ENCODE measurements at regions not wholly inside any gene's neighbourhood (a gene's known extent, or its start where the extent isn't known, plus 50 kb on each side); places are given as distances from the start of the nearest gene placed in this dataset.
"Not testable (repeated sequence)": the region's sequence is repeated elsewhere in the genome, so short reads cannot be mapped to it uniquely, and the experiment has no call there.

DNA sequence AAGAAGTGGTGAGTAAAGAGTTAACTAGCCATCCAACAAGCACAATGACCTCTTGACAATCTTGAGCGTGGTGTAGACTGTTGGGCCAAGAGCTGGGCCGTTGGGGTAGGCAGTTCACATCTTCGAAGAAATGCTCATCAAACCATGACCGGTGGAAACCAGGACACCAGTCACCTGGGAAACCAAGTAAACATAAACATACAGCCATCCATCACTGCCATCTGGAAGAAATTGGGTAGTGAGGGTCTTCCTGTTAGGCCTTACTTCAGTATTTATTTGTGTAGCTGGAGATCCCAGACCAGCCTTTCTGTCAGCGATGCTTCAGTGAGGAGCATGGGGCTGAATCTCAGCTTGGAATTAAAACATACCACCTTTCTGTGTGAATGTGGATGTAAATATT lies 108.1 kb upstream of the HAO2 start:
- DNase-seq (ENCODE audit: low read depth in 1 of 2, low spot score in 1 of 2), result no peak
- no peak for TF ChIP-seq JUND (IDR thresholded peaks at IDR 0.05; ENCODE audit: low read depth)
- in situ Hi-C loops (cut with HindIII; ENCODE audit: low pct_unique_long_range_greater_than_20kb, low sequenced_read_pairs), result no loop called here

- TF ChIP-seq JUND (IDR thresholded peaks at IDR 0.05; ENCODE audit: low read depth), result no peak
- in situ Hi-C loops (cut with HindIII; ENCODE audit: low pct_unique_long_range_greater_than_20kb, low sequenced_read_pairs), result no loop called here
- no peak for DNase-seq (ENCODE audit: low read depth in 1 of 2, low spot score in 1 of 2)
Measured at GRCh38 chr1:119266386-119266785, 102.2 kb upstream of the HAO2 start.

DNA sequence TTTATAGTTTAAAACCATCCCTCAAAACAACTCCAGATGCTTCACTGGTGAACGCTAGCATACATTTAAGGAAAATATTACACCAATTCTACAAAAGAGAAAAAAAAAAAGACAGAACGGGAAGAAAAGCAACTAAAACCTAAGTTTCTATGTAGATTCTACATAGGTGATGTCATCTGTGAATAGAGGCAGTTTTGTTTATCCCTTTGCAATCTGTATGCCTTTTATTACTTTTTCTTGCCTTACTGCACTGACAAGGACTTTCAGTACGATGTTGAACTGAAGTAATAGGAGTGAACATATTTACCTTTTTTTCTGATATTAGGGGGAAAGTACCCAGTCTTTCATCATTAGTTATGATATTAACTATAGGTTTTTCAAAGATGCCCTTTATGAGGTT lies 101.7 kb upstream of the HAO2 start:
- in situ Hi-C loops (cut with HindIII; ENCODE audit: low pct_unique_long_range_greater_than_20kb, low sequenced_read_pairs), result no loop called here
- no peak for DNase-seq (ENCODE audit: low read depth in 1 of 2, low spot score in 1 of 2)
- no peak for TF ChIP-seq JUND (IDR thresholded peaks at IDR 0.05; ENCODE audit: low read depth)

DNA sequence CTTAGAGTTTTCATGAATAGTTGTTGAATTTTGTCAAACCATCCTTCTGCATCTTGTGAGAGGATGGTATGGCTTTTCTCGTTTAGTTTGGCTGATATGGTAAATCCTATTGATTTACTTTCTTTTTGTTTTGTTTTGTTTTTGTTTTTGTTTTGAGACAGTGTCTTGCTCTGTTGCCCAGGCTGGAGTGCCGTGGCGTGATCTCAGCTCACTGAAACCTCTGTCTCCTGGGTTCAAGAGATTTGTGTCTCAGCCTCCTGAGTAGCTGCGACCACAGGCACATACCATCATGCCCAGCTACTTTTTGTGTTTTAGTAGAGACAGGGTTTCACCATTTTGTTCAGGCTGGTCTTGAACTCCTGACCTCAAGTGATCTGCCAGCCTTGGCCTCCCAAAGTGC lies 101.3 kb upstream of the HAO2 start:
- DNase-seq (ENCODE audit: low read depth in 1 of 2, low spot score in 1 of 2); in situ Hi-C loops (cut with HindIII; ENCODE audit: low pct_unique_long_range_greater_than_20kb, low sequenced_read_pairs): not testable (repeated sequence)

GRCh38 chr1:119268879-119269278 lies 99.7 kb upstream of the HAO2 start:
- TF ChIP-seq JUND (IDR thresholded peaks at IDR 0.05; ENCODE audit: low read depth), result no peak
- no peak for DNase-seq (ENCODE audit: low read depth in 1 of 2, low spot score in 1 of 2)
- in situ Hi-C loops (cut with HindIII; ENCODE audit: low pct_unique_long_range_greater_than_20kb, low sequenced_read_pairs), result no loop called here

DNA sequence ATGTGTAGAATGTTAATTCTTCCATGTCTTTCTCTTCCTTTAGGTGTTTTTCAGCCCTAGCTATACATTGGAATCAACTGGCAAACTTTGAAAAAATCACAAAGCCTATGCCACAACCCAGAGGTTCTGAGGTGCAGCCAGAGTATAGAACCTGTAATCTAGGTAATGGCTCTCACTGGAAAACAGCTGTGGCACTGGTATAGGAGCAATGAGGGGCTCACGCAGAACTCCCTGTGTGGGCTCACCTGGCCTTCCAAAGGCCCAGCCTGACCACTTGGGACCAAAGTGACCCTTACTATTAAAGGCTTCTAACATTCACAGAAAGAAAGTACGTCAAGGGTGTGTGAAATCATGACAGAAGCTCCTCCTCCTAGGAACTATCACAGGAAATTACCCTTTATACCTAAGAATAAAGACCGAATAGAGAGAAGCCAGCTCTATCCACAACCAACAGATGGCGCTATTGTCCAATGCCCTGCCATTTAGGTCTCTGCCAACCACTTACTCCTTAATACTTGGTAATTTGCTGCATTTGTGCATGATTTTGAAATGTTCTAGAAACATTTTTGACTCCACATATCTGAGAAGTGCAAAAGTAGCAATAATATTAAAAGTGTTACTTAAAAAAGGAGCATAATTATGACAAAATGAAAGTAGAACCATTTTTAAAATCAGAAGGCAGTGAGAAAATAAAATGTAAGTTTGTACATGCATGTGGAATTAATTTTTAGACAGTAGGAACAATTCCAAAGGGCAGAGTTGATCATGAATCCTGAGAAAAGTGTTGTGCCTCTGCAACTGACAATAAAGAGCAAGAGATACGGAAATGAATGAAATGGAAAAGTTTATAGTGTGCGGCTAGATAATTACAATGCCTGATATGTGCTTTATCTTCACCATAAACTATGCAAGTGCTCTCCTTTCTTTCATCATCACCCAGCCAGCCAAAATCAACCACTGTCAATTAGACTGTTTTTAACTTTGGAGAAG lies 93.1 kb upstream of the HAO2 start:
- in situ Hi-C loops (cut with HindIII; ENCODE audit: low pct_unique_long_range_greater_than_20kb, low sequenced_read_pairs), result no loop called here
- TF ChIP-seq JUND (IDR thresholded peaks at IDR 0.05; ENCODE audit: low read depth), result no peak
- peak in 1 of 2 experiments; percentile 55 for DNase-seq (ENCODE audit: low read depth in 1 of 2, low spot score in 1 of 2)

DNA sequence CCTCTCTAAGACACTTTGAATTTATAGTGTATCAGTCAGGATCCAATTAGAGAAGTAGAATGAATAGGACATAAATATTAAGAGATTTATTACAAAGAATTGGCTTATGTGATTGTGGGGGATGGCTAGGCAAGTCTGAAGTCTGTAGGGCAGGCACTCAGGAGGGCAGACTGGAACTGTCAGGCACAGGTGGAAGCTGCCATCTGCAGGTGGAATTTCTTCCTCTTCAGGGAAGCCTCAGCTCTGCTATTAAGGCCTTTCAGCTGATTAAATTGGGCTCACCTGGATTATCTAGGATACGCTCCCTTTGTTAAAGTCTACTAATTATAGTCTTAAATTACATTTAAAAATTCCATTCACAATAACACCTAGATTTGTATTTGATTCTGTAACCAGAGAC lies 92.0 kb upstream of the HAO2 start:
- no peak for TF ChIP-seq JUND (IDR thresholded peaks at IDR 0.05; ENCODE audit: low read depth)
- DNase-seq (ENCODE audit: low read depth in 1 of 2, low spot score in 1 of 2), result peak in 1 of 2 experiments; percentile 65
- in situ Hi-C loops (cut with HindIII; ENCODE audit: low pct_unique_long_range_greater_than_20kb, low sequenced_read_pairs), result no loop called here

DNA sequence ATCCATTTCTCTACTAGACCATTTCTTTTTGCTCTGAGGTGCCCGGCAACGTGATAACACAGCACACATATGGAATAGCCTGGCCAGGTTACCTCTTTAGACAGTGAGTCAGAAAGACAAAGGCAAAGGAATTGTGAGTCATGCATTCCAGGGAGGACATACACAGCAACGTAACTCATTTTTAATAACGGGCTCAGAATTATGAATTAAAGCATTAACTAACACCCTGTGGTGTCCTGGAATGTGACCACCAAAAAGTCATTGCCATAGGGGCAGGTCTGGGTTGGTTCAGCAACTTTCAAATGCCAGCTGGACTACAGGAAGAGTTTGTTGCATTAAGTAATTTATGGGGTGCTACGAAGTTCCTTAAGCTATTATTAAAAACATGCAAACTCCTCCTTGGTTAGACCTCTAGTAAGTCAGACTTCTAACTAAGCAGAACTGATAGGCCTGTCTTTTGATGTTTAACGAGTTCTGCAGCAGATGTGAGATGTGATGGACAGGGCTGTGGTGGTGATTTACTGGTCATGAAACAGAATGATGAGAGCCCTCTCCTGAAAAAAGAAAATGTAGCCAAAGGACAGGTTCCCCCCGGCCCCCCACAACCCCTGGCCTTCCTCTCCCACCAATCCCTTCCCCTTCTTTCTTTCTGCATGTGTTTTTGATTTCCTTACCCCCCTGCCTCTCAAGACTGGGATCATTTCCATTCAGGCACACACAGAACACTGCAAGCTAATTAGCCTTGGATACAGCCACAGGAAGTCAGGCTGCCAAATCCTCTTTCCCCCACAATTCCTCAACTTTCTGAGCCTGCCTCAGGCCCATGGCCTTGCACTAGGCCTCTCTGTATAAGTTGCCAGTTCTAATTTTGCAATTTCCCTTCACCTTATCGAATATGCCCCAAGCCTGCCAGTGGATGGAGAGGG lies 88.9 kb upstream of the HAO2 start:
- DNase-seq (ENCODE audit: low read depth in 1 of 2, low spot score in 1 of 2), result peak in 1 of 2 experiments; percentile 7
- no peak for TF ChIP-seq JUND (IDR thresholded peaks at IDR 0.05; ENCODE audit: low read depth)
- in situ Hi-C loops (cut with HindIII; ENCODE audit: low pct_unique_long_range_greater_than_20kb, low sequenced_read_pairs), result no loop called here

- no peak for TF ChIP-seq JUND (IDR thresholded peaks at IDR 0.05; ENCODE audit: low read depth)
- no peak for DNase-seq (ENCODE audit: low read depth in 1 of 2, low spot score in 1 of 2)
- in situ Hi-C loops (cut with HindIII; ENCODE audit: low pct_unique_long_range_greater_than_20kb, low sequenced_read_pairs), result no loop called here
Measured at GRCh38 chr1:119285482-119285881, 83.1 kb upstream of the HAO2 start.

- in situ Hi-C loops (cut with HindIII; ENCODE audit: low pct_unique_long_range_greater_than_20kb, low sequenced_read_pairs), result no loop called here
- peak in 1 of 2 experiments; percentile 49 for DNase-seq (ENCODE audit: low read depth in 1 of 2, low spot score in 1 of 2)
- no peak for TF ChIP-seq JUND (IDR thresholded peaks at IDR 0.05; ENCODE audit: low read depth)
Measured at GRCh38 chr1:119286587-119287181, 81.9 kb upstream of the HAO2 start.

DNA sequence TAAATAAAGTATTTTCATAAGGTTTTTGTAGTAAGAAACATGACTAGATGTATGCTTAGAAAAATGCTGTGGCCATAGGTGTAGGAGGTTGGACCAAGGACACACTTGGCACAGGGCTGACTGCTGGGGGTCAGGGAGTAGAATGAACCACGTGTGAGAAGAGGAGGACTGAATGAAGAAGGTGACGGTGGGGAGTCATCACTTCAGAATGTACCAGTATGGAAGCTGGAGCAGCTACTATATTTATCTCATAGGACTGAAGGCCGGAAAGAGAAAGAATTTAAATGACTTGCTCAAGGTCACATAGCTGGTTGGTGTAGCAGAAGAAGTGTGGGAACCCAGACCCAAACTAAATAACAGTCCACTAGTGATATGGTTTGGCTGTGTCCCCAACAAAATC lies 79.8 kb upstream of the HAO2 start:
- no peak for DNase-seq (ENCODE audit: low read depth in 1 of 2, low spot score in 1 of 2)
- in situ Hi-C loops (cut with HindIII; ENCODE audit: low pct_unique_long_range_greater_than_20kb, low sequenced_read_pairs), result no loop called here
- no peak for TF ChIP-seq JUND (IDR thresholded peaks at IDR 0.05; ENCODE audit: low read depth)

DNA sequence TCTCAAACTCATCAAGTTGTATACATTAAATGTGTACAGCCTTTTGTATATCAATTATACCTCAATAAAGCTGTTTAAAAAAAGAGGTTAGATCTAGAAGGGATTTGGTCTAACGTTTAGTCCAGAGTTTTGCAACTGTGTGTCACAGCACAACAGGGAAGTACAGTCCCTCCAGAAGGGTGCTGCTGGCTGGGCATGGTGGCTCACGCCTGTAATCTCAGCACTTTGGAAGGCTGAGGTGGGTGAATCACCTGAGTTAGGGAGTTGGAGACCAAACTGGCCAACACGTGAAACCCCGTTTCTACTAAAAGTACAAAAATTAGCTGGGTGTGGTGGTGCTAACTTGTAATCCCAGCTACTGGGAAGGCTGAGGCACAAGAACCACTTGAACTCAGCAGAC lies 78.3 kb upstream of the HAO2 start:
- no peak for DNase-seq (ENCODE audit: low read depth in 1 of 2, low spot score in 1 of 2)
- in situ Hi-C loops (cut with HindIII; ENCODE audit: low pct_unique_long_range_greater_than_20kb, low sequenced_read_pairs), result no loop called here
- no peak for TF ChIP-seq JUND (IDR thresholded peaks at IDR 0.05; ENCODE audit: low read depth)
